Upper lobe of left lung (tissue), 6 donors: ENCODE measurements at regions not wholly inside any gene's neighbourhood (a gene's known extent, or its start where the extent isn't known, plus 50 kb on each side); places are given as distances from the start of the nearest gene placed in this dataset.
A peak's percentile ranks its signal among the peaks of the same experiment; 100 is the strongest.

ENCODE experiments used
- ATAC-seq, 2 donors: fragments of 200-7000 bp; cut with Tn5 transposase; one replicate each; pipeline ENCODE4 v1.9.1; 2022; ENCODE audit warnings: mild to moderate bottlenecking in 2 of 2, moderate library complexity in 2 of 2; ENCODE audit not compliant: low FRiP score in 2 of 2
- DNase-seq, 2 donors: peaks; one replicate each; pipeline ENCODE4 v3.0.0-alpha.2; 2019 to 2020
- H3K27ac ChIP-seq, 4 donors: fragments of 200-600 bp; sonication (generic); one replicate each; pipeline ENCODE4 v1.5.1; 2016 to 2019
- H3K27me3 ChIP-seq, 4 donors: fragments of 200-600 bp; sonication (generic); one replicate each; pipeline ENCODE4 v1.5.1; 2017 to 2019
- H3K36me3 ChIP-seq, 4 donors: fragments of 200-600 bp; sonication (generic); one replicate each; pipeline ENCODE4 v1.5.1; 2016 to 2019
- H3K4me1 ChIP-seq, 4 donors: fragments of 200-600 bp; sonication (generic); one replicate each; pipeline ENCODE4 v1.5.1; 2018 to 2019
- H3K4me3 ChIP-seq, 4 donors: fragments of 200-600 bp; sonication (generic); one replicate each; pipeline ENCODE4 v1.5.1; 2017 to 2019; ENCODE audit warnings: mild to moderate bottlenecking in 2 of 4, moderate library complexity in 1 of 4
- H3K9me3 ChIP-seq, 4 donors: fragments of 200-600 bp; sonication (generic); one replicate each; pipeline ENCODE4 v1.5.1; 2018 to 2019
- EP300 ChIP-seq, 4 donors: sonication (generic); formaldehyde crosslinking; IDR thresholded peaks; one replicate each; pipeline ENCODE4 v1.5.1; 2017; ENCODE audit warnings: antibody characterized with exemption in 4 of 4, control low read depth in 2 of 4
- POLR2A ChIP-seq, 4 donors: fragments of 450-650 bp; IDR thresholded peaks; one replicate each; pipeline ENCODE4 v1.5.1; 2016 to 2017; ENCODE audit warnings: antibody characterized with exemption in 4 of 4, mild to moderate bottlenecking in 2 of 4
- POLR2AphosphoS5 ChIP-seq, 2 donors: sonication (generic); formaldehyde crosslinking; IDR thresholded peaks; one replicate each; pipeline ENCODE4 v1.5.1; 2017; ENCODE audit warnings: antibody characterized with exemption in 2 of 2
- WGBS, 2 donors: methylation state at CpG; one replicate each; pipeline ENCODE4 v1.1.5; 2017 to 2018; 5-methylcytosine and 5-hydroxymethylcytosine counted together
- TF ChIP-seq, protein P1 (sequence below), 6 experiments: fragments of 450-650 bp in 4 of 6; fragments of 200-600 bp in 2 of 6; sonication (generic) in 2 of 6; IDR thresholded peaks; one replicate each; pipeline ENCODE4 v1.5.1; 2016 to 2019; ENCODE audit warnings: antibody characterized with exemption in 6 of 6
- donor health status: DM: no; HTN: no; CAD: no; lungs with moderate emphysema.
- donor health status: DM: no; HTN: yes; CAD: no; lungs with severe emphysema.

- H3K36me3 ChIP-seq = no peaks in the 10 kb centered on the region
- no peaks in the 10 kb centered on the region for H3K9me3 ChIP-seq
- TF ChIP-seq POLR2AphosphoS5 (IDR thresholded peaks at IDR 0.05) (no peak), EP300 (IDR thresholded peaks at IDR 0.05) (no peak), POLR2A (IDR thresholded peaks at IDR 0.05) (no peak)
- TF ChIP-seq, protein P1, sequence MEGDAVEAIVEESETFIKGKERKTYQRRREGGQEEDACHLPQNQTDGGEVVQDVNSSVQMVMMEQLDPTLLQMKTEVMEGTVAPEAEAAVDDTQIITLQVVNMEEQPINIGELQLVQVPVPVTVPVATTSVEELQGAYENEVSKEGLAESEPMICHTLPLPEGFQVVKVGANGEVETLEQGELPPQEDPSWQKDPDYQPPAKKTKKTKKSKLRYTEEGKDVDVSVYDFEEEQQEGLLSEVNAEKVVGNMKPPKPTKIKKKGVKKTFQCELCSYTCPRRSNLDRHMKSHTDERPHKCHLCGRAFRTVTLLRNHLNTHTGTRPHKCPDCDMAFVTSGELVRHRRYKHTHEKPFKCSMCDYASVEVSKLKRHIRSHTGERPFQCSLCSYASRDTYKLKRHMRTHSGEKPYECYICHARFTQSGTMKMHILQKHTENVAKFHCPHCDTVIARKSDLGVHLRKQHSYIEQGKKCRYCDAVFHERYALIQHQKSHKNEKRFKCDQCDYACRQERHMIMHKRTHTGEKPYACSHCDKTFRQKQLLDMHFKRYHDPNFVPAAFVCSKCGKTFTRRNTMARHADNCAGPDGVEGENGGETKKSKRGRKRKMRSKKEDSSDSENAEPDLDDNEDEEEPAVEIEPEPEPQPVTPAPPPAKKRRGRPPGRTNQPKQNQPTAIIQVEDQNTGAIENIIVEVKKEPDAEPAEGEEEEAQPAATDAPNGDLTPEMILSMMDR (IDR thresholded peaks at IDR 0.05) = no peak
- WGBS, 2 donors = 71 to 76% methylated on average over 9 of the region's 9 CpGs
- no peaks in the 10 kb centered on the region for H3K4me1 ChIP-seq
- H3K27ac ChIP-seq = no peak overlapping the region
- ATAC-seq = no peak
- peak in 1 of 2 donors; percentile 32 for DNase-seq
- no peak overlapping the region for H3K4me3 ChIP-seq
- no peaks in the 10 kb centered on the region for H3K27me3 ChIP-seq
These were observed 354.6 kb upstream of the ADGRL2 start for GRCh38 chr1:81446000-81446669.

- DNase-seq (no peak), ATAC-seq (no peak)
- Histone ChIP-seq H3K9me3 (no peaks in the 10 kb centered on the region), H3K27me3 (no peaks in the 10 kb centered on the region), H3K4me1 (no peaks in the 10 kb centered on the region), H3K36me3 (no peaks in the 10 kb centered on the region), H3K4me3 (no peak overlapping the region), H3K27ac (no peak overlapping the region)
- WGBS, 2 donors = 94 to 97% methylated on average over 1 of the region's 1 CpG
- TF ChIP-seq EP300 (IDR thresholded peaks at IDR 0.05) (no peak), POLR2AphosphoS5 (IDR thresholded peaks at IDR 0.05) (no peak), POLR2A (IDR thresholded peaks at IDR 0.05) (no peak)
- TF ChIP-seq, protein P1 (IDR thresholded peaks at IDR 0.05) = no peak
These were observed 357.4 kb upstream of the ADGRL2 start for GRCh38 chr1:81443288-81443687.

GRCh38 chr1:81439046-81439823, 361.5 kb upstream of the ADGRL2 start:
- Histone ChIP-seq H3K4me3 (no peak overlapping the region), H3K4me1 (peaks cover 0 to 8% (median 3%) of the 10 kb centered on the region in 4 donors), H3K36me3 (no peaks in the 10 kb centered on the region), H3K9me3 (no peaks in the 10 kb centered on the region), H3K27ac (no peak overlapping the region), H3K27me3 (no peaks in the 10 kb centered on the region)
- DNase-seq (peak in 1 of 2 donors; percentile 41), ATAC-seq (no peak)
- no peak for TF ChIP-seq POLR2AphosphoS5 (IDR thresholded peaks at IDR 0.05)
- no peak for TF ChIP-seq EP300 (IDR thresholded peaks at IDR 0.05)
- TF ChIP-seq POLR2A (IDR thresholded peaks at IDR 0.05) = no peak
- 88% methylated on average over 6 to 12 of the region's 12 CpGs for WGBS, 2 donors

DNA sequence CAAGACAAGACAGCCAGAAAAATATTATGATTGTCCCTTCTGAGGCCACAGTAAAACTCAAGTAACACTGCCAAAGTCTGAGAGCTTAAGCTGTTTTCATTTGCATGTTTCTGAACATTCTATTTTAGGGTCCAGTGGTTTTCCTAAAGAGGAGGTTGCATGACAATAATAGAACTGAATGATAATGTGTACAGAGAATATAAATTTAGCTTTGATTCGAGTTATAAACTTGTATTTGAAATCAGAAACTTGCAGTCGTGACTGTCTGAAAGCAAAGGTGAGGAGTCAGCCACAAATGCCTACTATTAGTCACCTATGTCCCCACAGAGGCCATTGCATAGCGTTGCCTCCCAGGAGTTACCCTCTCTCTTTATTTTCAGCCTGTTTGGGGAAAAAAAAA, 363.1 kb upstream of the ADGRL2 start:
- no peak for TF ChIP-seq POLR2AphosphoS5 (IDR thresholded peaks at IDR 0.05)
- TF ChIP-seq, protein P1 (IDR thresholded peaks at IDR 0.05) = no peak
- TF ChIP-seq POLR2A (IDR thresholded peaks at IDR 0.05) = no peak
- no peak for TF ChIP-seq EP300 (IDR thresholded peaks at IDR 0.05)
- Histone ChIP-seq H3K4me1 (peaks cover 0 to 8% (median 3%) of the 10 kb centered on the region in 4 donors), H3K27me3 (no peaks in the 10 kb centered on the region), H3K27ac (peak overlapping the region in 2 of 4 donors; percentile 14 to 84), H3K9me3 (no peaks in the 10 kb centered on the region), H3K4me3 (no peak overlapping the region), H3K36me3 (no peaks in the 10 kb centered on the region)
- no peak for ATAC-seq
- no peak for DNase-seq
- 59 to 61% methylated on average over 3 of the region's 3 CpGs for WGBS, 2 donors

- Histone ChIP-seq H3K27me3 (no peaks in the 10 kb centered on the region), H3K4me1 (peaks cover 0 to 8% (median 3%) of the 10 kb centered on the region in 4 donors), H3K27ac (peak overlapping the region in 2 of 4 donors; percentile 14 to 84), H3K9me3 (no peaks in the 10 kb centered on the region), H3K36me3 (no peaks in the 10 kb centered on the region), H3K4me3 (no peak overlapping the region)
- TF ChIP-seq POLR2A (IDR thresholded peaks at IDR 0.05) = no peak
- no peak for ATAC-seq
- DNase-seq = no peak
- 80 to 100% methylated on average over 1 of the region's 1 CpG for WGBS, 2 donors
These were observed 363.5 kb upstream of the ADGRL2 start for GRCh38 chr1:81437213-81437612.
